ENCODE measurements at regions not wholly inside any gene's neighbourhood (a gene's known extent, or its start where the extent isn't known, plus 50 kb on each side); places are given as distances from the start of the nearest gene placed in this dataset.
"Not testable (repeated sequence)": the region's sequence is repeated elsewhere in the genome, so short reads cannot be mapped to it uniquely, and the experiment has no call there.

DNA sequence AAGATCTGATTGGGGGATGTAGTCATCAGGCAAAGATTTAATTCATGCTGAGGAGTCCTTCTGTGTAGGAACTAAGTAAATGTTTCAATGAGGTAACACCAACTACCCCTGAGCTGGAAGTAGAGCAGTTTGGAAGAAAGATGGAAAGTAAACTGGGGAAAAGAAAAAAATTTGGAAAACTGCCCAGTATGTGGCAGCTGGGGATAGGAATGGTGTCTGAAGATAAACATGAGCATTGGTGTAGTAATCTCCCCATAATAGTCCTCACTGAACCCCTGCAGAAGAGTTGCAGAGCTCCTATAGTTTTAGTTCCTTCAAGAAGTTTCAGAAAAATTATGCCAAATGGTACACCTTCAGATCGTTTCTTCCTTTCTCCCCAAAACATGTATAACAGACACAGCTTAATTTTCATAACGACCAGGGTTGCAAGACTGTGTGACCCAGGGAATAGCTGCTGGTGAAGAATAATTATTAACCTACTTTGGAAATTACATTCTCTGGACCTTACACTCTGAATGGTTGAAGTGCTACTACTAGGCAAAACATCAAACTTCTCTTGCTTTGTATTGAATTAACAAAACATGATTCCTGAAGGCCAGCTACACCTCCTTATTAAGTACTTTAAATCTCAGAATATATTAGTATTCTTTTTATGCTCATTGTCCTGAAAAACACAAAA is 446.4 kb upstream of the NRG3 start:
- Histone ChIP-seq H4K20me1 (ENCODE audit: insufficient read depth, low read length) (no peaks in the 10 kb centered on the region), H3K9me3 (replicated peaks in 1 of 2; ENCODE audit: control insufficient read depth in 1 of 2, insufficient read depth in 1 of 2, low read length in 2 of 2) (no peaks in the 10 kb centered on the region), H3K79me2 (ENCODE audit: insufficient read depth, low read length) (no peaks in the 10 kb centered on the region), H2AFZ (ENCODE audit: insufficient read depth, low read depth, low read length, poor library complexity, severe bottlenecking) (no peak overlapping the region), H3K27ac (ENCODE audit: low read depth in 1 of 2, low read length in 2 of 2) (no peak overlapping the region), H3K36me3 (replicated peaks in 1 of 2; ENCODE audit: control insufficient read depth in 1 of 2, insufficient read depth in 2 of 2, low read length in 2 of 2) (no peaks in the 10 kb centered on the region), H3K4me2 (replicated peaks; ENCODE audit: extremely low read depth, low read length, poor library complexity, severe bottlenecking) (no peak overlapping the region), H3K27me3 (ENCODE audit: control insufficient read depth in 2 of 2, insufficient read depth in 2 of 2, low read length in 2 of 2) (no peaks in the 10 kb centered on the region), H3K4me1 (ENCODE audit: control insufficient read depth in 1 of 2, insufficient read depth in 2 of 2, low read length in 2 of 2) (no peaks in the 10 kb centered on the region), H3K4me3 (replicated peaks in 1 of 3; ENCODE audit: low read depth in 2 of 3, low read length in 3 of 3) (no peak overlapping the region), H3K9ac (ENCODE audit: insufficient read depth, low read length, poor library complexity, severe bottlenecking) (no peak overlapping the region)
- DNase-seq, result no peak
- Mint-ChIP-seq H3K4me3 (no peak overlapping the region), H3K9me3 (peaks cover 0 to 5% (median 2%) of the 10 kb centered on the region in 7 donors), H3K36me3 (no peaks in the 10 kb centered on the region), H3K27me3 (ENCODE audit: low read depth in 3 of 3) (peaks cover 0 to 1% (median 0%) of the 10 kb centered on the region in 3 donors), H3K4me1 (no peaks in the 10 kb centered on the region), H3K27ac (no peak overlapping the region)
- intact Hi-C loops (cut with micrococcal nuclease), result no loop called here
- WGBS (ENCODE audit: insufficient coverage), result no CpG with 5 or more reads among the region's 2 CpGs
- TF ChIP-seq, protein P1, sequence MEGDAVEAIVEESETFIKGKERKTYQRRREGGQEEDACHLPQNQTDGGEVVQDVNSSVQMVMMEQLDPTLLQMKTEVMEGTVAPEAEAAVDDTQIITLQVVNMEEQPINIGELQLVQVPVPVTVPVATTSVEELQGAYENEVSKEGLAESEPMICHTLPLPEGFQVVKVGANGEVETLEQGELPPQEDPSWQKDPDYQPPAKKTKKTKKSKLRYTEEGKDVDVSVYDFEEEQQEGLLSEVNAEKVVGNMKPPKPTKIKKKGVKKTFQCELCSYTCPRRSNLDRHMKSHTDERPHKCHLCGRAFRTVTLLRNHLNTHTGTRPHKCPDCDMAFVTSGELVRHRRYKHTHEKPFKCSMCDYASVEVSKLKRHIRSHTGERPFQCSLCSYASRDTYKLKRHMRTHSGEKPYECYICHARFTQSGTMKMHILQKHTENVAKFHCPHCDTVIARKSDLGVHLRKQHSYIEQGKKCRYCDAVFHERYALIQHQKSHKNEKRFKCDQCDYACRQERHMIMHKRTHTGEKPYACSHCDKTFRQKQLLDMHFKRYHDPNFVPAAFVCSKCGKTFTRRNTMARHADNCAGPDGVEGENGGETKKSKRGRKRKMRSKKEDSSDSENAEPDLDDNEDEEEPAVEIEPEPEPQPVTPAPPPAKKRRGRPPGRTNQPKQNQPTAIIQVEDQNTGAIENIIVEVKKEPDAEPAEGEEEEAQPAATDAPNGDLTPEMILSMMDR (IDR thresholded peaks at IDR 0.05), result no peak

DNA sequence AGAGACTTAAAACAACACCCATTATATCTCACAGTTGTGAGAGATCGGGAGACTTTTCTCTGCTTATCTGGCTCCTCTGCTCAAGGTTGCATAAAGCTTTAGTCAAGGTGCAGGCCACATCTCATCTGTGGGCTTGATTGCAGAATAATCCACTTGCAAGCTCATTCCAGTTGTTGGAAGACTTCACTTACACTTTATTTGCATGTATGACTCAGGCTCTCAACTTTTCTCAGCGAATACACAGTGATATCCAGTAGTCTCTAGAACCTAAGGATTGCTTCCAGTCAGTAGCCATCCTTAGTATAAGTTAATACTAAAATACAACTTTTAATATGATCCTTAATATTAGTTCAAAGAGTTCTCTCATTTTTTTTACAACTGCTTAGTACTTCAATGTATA is 435.5 kb upstream of the NRG3 start:
- Histone ChIP-seq H3K27ac (ENCODE audit: low read depth in 1 of 2, low read length in 2 of 2) (no peak overlapping the region), H3K4me3 (replicated peaks in 1 of 3; ENCODE audit: low read depth in 2 of 3, low read length in 3 of 3) (no peak overlapping the region), H2AFZ (ENCODE audit: insufficient read depth, low read depth, low read length, poor library complexity, severe bottlenecking) (no peak overlapping the region), H3K27me3 (ENCODE audit: control insufficient read depth in 2 of 2, insufficient read depth in 2 of 2, low read length in 2 of 2) (no peaks in the 10 kb centered on the region), H4K20me1 (ENCODE audit: insufficient read depth, low read length) (no peaks in the 10 kb centered on the region), H3K4me1 (ENCODE audit: control insufficient read depth in 1 of 2, insufficient read depth in 2 of 2, low read length in 2 of 2) (no peaks in the 10 kb centered on the region), H3K79me2 (ENCODE audit: insufficient read depth, low read length) (no peaks in the 10 kb centered on the region), H3K4me2 (replicated peaks; ENCODE audit: extremely low read depth, low read length, poor library complexity, severe bottlenecking) (no peak overlapping the region), H3K9ac (ENCODE audit: insufficient read depth, low read length, poor library complexity, severe bottlenecking) (no peak overlapping the region), H3K9me3 (replicated peaks in 1 of 2; ENCODE audit: control insufficient read depth in 1 of 2, insufficient read depth in 1 of 2, low read length in 2 of 2) (peaks cover 3 to 7% of the 10 kb centered on the region in 2 donors), H3K36me3 (replicated peaks in 1 of 2; ENCODE audit: control insufficient read depth in 1 of 2, insufficient read depth in 2 of 2, low read length in 2 of 2) (no peaks in the 10 kb centered on the region)
- peaks cover 0 to 11% (median 5%) of the 10 kb centered on the region in 7 donors for H3K9me3 Mint-ChIP-seq
- H3K4me1 Mint-ChIP-seq, result no peaks in the 10 kb centered on the region
- WGBS (ENCODE audit: insufficient coverage), result 86% methylated on average over 1 of the region's 2 CpGs
- TF ChIP-seq, protein P1 (IDR thresholded peaks at IDR 0.05), result no peak
- H3K4me3 Mint-ChIP-seq, result no peak overlapping the region
- no peaks in the 10 kb centered on the region for H3K36me3 Mint-ChIP-seq
- DNase-seq, result no peak
- intact Hi-C loops (cut with micrococcal nuclease), result no loop called here
- no peaks in the 10 kb centered on the region for H3K27me3 Mint-ChIP-seq (ENCODE audit: low read depth in 3 of 3)
- H3K27ac Mint-ChIP-seq, result no peak overlapping the region

DNA sequence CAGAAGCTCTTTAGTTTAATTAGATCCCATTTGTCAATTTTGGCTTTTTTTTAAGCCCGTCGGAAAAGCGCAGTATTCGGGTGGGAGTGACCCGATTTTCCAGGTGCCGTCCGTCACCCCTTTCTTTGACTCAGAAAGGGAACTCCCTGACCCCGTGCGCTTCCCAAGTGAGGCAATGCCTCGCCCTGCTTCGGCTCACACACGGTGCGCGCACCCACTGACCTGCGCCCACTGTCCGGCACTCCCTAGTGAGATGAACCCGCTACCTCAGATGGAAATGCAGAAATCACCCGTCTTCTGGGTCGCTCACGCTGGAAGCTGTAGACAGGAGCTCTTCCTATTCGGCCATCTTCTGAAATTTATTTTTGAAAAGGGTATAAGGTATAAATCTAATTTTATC is 433.4 kb upstream of the NRG3 start:
- H3K4me1 Mint-ChIP-seq; H3K4me2 ChIP-seq (replicated peaks; ENCODE audit: extremely low read depth, low read length, poor library complexity, severe bottlenecking); DNase-seq; H3K79me2 ChIP-seq (ENCODE audit: insufficient read depth, low read length); H4K20me1 ChIP-seq (ENCODE audit: insufficient read depth, low read length); H3K9me3 ChIP-seq (replicated peaks in 1 of 2; ENCODE audit: control insufficient read depth in 1 of 2, insufficient read depth in 1 of 2, low read length in 2 of 2); H3K4me3 ChIP-seq (replicated peaks in 1 of 3; ENCODE audit: low read depth in 2 of 3, low read length in 3 of 3); H3K27ac Mint-ChIP-seq; H3K36me3 ChIP-seq (replicated peaks in 1 of 2; ENCODE audit: control insufficient read depth in 1 of 2, insufficient read depth in 2 of 2, low read length in 2 of 2); H3K4me3 Mint-ChIP-seq; H3K9me3 Mint-ChIP-seq; H3K36me3 Mint-ChIP-seq; H3K4me1 ChIP-seq (ENCODE audit: control insufficient read depth in 1 of 2, insufficient read depth in 2 of 2, low read length in 2 of 2); H3K27me3 ChIP-seq (ENCODE audit: control insufficient read depth in 2 of 2, insufficient read depth in 2 of 2, low read length in 2 of 2); H2AFZ ChIP-seq (ENCODE audit: insufficient read depth, low read depth, low read length, poor library complexity, severe bottlenecking); H3K27me3 Mint-ChIP-seq (ENCODE audit: low read depth in 3 of 3); intact Hi-C loops (cut with micrococcal nuclease); H3K9ac ChIP-seq (ENCODE audit: insufficient read depth, low read length, poor library complexity, severe bottlenecking); H3K27ac ChIP-seq (ENCODE audit: low read depth in 1 of 2, low read length in 2 of 2): not testable (repeated sequence)
- 100% methylated on average over 13 of the region's 21 CpGs for WGBS (ENCODE audit: insufficient coverage)
